Pancreas (tissue), 10 donors: ENCODE measurements at regions not wholly inside any gene's neighbourhood (a gene's known extent, or its start where the extent isn't known, plus 50 kb on each side); places are given as distances from the start of the nearest gene placed in this dataset.

ENCODE experiments used
- ATAC-seq, 4 donors: fragments of 200-7000 bp; cut with Tn5 transposase; one replicate each; pipeline versions ENCODE4 v1.8.0 to v1.9.1; 2020; ENCODE audit warnings: mild to moderate bottlenecking in 4 of 4, moderate library complexity in 4 of 4
- DNase-seq, 6 donors: peaks; one replicate each; pipeline ENCODE4 v3.0.0-alpha.2; 2020
- FAIRE-seq: peaks from 2 replicates; lab custom pipeline; 2012; peaks lifted over from hg19 to GRCh38; lab: Jason Lieb, UNC
- H3K27ac ChIP-seq, 4 donors: fragments of 200-600 bp; sonication (generic); 1 replicate in 3 of 4; 2 replicates in 1 of 4; pipeline versions ENCODE4 v1.5.0 to v1.8.0; 2020
- H3K27me3 ChIP-seq, 4 donors: fragments of 200-600 bp; one replicate each; pipeline ENCODE4 v1.8.0; 2021
- H3K36me3 ChIP-seq, 3 donors: fragments of 200-600 bp; sonication (generic) in 1 of 3; one replicate each; pipeline versions ENCODE4 v1.5.0 to v1.8.0; 2020 to 2021
- H3K4me1 ChIP-seq, 3 donors: fragments of 200-600 bp; one replicate each; pipeline ENCODE4 v1.8.0; 2021
- H3K4me3 ChIP-seq, 4 donors: fragments of 200-600 bp; sonication (generic) in 2 of 4; one replicate each; pipeline versions ENCODE4 v1.5.0 to v1.8.0; 2020 to 2021
- H3K9me3 ChIP-seq, 4 donors: fragments of 200-600 bp; one replicate each; pipeline ENCODE4 v1.8.0; 2021
- CTCF ChIP-seq, 4 donors: fragments of 200-600 bp; sonication (generic) in 3 of 4; IDR thresholded peaks; one replicate each; pipeline versions ENCODE4 v1.5.0 to v1.8.0; 2021; ENCODE audit warnings: antibody characterized with exemption in 4 of 4
- WGBS, 2 donors: extraction: QIAGEN DNeasy Blood & Tissue Kit; methylation state at CpG; one replicate each; pipeline ENCODE4 v1.1.7; 2013; 5-methylcytosine and 5-hydroxymethylcytosine counted together
- intact Hi-C, 3 donors: fragments of 100-400 bp; cut with DNase I; formaldehyde crosslinking; loops; one replicate each; pipeline versions ENCODE4 v1.11.1 to v1.14.2; 2022
- donor health status: healthy with polysubstance abuse.
- donor health status: DM: no; HTN: no; CAD: no; lungs with moderate emphysema.
- donor health status: DM: no; HTN: no; CAD: no.
- donor health status: control.
- donor health status: control.
- donor health status: Bipolar disorder and iron deficiency.
- donor health status: DM: yes; HTN: yes; CAD: no.
- donor health status: DM: no; HTN: no; CAD: no.
- donor health status: DM: no; HTN: no; CAD: no.
- donor health status: DM: yes; HTN: yes; CAD: no.

GRCh38 chr11:120004723-120005122, 133.2 kb downstream of the TRIM29 start:
- no peak for FAIRE-seq
- 43 to 51% methylated on average over 4 of the region's 4 CpGs for WGBS, 2 donors
- Histone ChIP-seq H3K4me1 (no peaks in the 10 kb centered on the region), H3K27me3 (no peaks in the 10 kb centered on the region), H3K4me3 (no peak overlapping the region), H3K27ac (peak overlapping the region in 1 of 4 donors; percentile 62), H3K9me3 (no peaks in the 10 kb centered on the region), H3K36me3 (no peaks in the 10 kb centered on the region)
- intact Hi-C loops: no loop called here
- ATAC-seq: peak; percentile 49 to 84 (median 66)
- no peak for TF ChIP-seq CTCF (IDR thresholded peaks at IDR 0.05)
- DNase-seq: peak in 2 of 6 donors; percentile 27 to 37

- H3K9me3 ChIP-seq: no peaks in the 10 kb centered on the region
- no peak for FAIRE-seq
- no peak for DNase-seq
- no peaks in the 10 kb centered on the region for H3K4me1 ChIP-seq
- H3K27me3 ChIP-seq: no peaks in the 10 kb centered on the region
- H3K4me3 ChIP-seq: no peak overlapping the region
- intact Hi-C loops: no loop called here
- TF ChIP-seq CTCF (IDR thresholded peaks at IDR 0.05): no peak
- ATAC-seq: no peak
- no peaks in the 10 kb centered on the region for H3K36me3 ChIP-seq
- no peak overlapping the region for H3K27ac ChIP-seq
- 41 to 46% methylated on average over 14 of the region's 14 CpGs for WGBS, 2 donors
Observed at GRCh38 chr11:120001178-120002090, 136.5 kb downstream of the TRIM29 start.

GRCh38 chr11:119999220-119999619, 138.7 kb downstream of the TRIM29 start:
- Histone ChIP-seq H3K27me3 (no peaks in the 10 kb centered on the region), H3K27ac (no peak overlapping the region), H3K4me1 (no peaks in the 10 kb centered on the region), H3K4me3 (no peak overlapping the region), H3K36me3 (no peaks in the 10 kb centered on the region), H3K9me3 (no peaks in the 10 kb centered on the region)
- intact Hi-C loops: no loop called here
- no peak for TF ChIP-seq CTCF (IDR thresholded peaks at IDR 0.05)
- WGBS, 2 donors: 56 to 57% methylated on average over 2 of the region's 2 CpGs
- FAIRE-seq: no peak
- DNase-seq: no peak
- ATAC-seq: no peak

- H3K27ac ChIP-seq: no peak overlapping the region
- DNase-seq (no peak), FAIRE-seq (no peak), ATAC-seq (no peak)
- H3K9me3 ChIP-seq: no peaks in the 10 kb centered on the region
- H3K4me1 ChIP-seq: no peaks in the 10 kb centered on the region
- H3K4me3 ChIP-seq: no peak overlapping the region
- H3K36me3 ChIP-seq: no peaks in the 10 kb centered on the region
- 59 to 79% methylated on average over 5 of the region's 5 CpGs for WGBS, 2 donors
- intact Hi-C loops: no loop called here
- H3K27me3 ChIP-seq: no peaks in the 10 kb centered on the region
- TF ChIP-seq CTCF (IDR thresholded peaks at IDR 0.05): no peak
Observed at GRCh38 chr11:119996556-119996955, 141.4 kb downstream of the TRIM29 start.
